ENCODE measurements at regions not wholly inside any gene's neighbourhood (a gene's known extent, or its start where the extent isn't known, plus 50 kb on each side); places are given as distances from the start of the nearest gene placed in this dataset.

DNA sequence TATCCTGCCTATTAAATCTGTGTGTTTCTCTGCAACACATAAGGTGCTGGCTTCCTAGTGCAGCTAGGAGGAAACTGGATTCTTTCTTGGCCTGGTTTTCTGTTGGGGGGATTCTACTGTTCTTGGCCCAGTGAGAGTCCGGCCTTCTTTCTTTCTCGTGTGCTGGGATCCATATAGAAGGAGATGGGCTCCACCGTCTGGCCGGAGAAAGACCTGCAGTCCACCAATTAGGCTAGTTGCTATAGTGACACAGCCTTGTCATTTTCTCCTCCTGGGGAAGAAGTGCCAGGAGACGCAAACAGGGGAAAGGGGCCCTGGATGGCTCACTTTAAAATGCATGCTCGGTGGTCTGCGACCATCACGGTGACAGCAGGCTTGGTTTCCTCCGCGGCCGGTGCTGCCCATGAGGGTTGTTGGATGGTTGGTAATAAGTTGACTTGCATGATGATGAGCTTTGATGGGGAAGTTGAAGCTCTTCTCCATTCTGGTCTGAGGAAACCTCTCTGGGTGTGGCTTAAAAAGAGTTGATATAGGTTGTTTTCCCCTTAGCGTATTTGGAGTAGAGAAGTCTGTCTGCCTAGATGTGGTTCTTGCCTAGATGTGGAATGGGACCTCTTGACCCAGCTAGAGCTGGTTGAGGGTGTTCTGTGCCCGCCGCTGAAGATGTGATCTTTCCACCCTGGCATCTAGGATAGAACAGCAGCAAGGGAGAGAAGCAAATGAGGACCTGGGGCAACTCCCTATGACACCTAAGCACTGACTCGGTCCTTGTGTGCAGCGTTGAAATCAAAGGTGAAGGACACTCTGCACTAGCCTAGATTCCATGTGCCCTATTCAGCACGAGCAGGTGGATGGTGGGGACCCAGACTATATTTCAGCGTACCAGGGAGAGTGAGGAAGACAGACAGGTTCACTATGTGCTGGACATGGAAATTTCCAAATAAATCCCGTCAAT lies 1335.0 kb downstream of the BRD1 start:
- TF ChIP-seq, protein P1, sequence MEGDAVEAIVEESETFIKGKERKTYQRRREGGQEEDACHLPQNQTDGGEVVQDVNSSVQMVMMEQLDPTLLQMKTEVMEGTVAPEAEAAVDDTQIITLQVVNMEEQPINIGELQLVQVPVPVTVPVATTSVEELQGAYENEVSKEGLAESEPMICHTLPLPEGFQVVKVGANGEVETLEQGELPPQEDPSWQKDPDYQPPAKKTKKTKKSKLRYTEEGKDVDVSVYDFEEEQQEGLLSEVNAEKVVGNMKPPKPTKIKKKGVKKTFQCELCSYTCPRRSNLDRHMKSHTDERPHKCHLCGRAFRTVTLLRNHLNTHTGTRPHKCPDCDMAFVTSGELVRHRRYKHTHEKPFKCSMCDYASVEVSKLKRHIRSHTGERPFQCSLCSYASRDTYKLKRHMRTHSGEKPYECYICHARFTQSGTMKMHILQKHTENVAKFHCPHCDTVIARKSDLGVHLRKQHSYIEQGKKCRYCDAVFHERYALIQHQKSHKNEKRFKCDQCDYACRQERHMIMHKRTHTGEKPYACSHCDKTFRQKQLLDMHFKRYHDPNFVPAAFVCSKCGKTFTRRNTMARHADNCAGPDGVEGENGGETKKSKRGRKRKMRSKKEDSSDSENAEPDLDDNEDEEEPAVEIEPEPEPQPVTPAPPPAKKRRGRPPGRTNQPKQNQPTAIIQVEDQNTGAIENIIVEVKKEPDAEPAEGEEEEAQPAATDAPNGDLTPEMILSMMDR (conservative IDR thresholded peaks at IDR 0.05; ENCODE audit: low read depth, low read length) = peak; percentile 75
- TF ChIP-seq EZH2 (IDR thresholded peaks at IDR 0.05; ENCODE audit: low read length, unreplicated experiment) = no peak
- TF ChIP-seq EZH2phosphoT487 (IDR thresholded peaks at IDR 0.05; ENCODE audit: borderline replicate concordance, low read length) = no peak

All from PC-3 (cell line).